Fibroblast of villous mesenchyme (primary cell): ENCODE measurements at regions not wholly inside any gene's neighbourhood (a gene's known extent, or its start where the extent isn't known, plus 50 kb on each side); places are given as distances from the start of the nearest gene placed in this dataset.

Source experiments
- DNase-seq: peaks from one replicate; pipeline ENCODE4 v3.0.0-alpha.2; 2010; ENCODE audit warnings: low read depth
- H3K4me3 ChIP-seq: 2 replicates; pipeline ENCODE4 v1.5.1; 2011; ENCODE audit warnings: low read depth, mild to moderate bottlenecking, low read length
- CTCF ChIP-seq: IDR thresholded peaks from 2 replicates; pipeline ENCODE4 v1.5.1; 2012; ENCODE audit warnings: low read depth, mild to moderate bottlenecking, low read length; ENCODE audit not compliant: insufficient read depth

DNA sequence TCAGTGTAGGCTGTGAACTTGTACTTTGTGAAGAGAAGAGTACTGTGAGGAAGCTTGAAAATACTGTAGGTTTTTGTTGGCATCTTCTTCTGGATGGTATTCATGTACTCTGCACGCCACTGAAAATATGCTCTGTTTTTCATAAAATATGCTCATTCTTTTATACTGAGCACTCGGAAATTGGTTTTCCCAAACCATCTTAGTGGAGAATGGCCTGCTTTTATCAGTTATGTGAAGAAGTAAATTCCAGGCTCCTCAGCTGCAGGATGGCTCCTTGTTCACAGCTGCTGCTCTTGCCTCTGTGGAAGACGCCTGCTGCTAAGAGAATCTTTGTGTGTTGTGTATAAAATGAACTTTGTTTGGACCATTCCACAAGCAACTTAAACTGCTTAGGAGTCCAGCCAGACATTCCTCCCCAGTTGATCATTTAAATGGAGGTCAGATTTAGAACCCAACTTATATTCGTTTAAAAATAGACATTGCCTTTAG is 443.5 kb upstream of the RGS6 start:
- H3K4me3 ChIP-seq = no peak overlapping the region
- DNase-seq = peak; percentile 48

GRCh38 chr14:71489742-71490141 is 442.5 kb upstream of the RGS6 start:
- no peak for TF ChIP-seq CTCF
- no peak for DNase-seq
- no peak overlapping the region for H3K4me3 ChIP-seq

More for the DNA sequence above, 443.5 kb upstream of the RGS6 start:
- TF ChIP-seq CTCF = no peak

- peak; percentile 18 for DNase-seq
- H3K4me3 ChIP-seq = no peak overlapping the region
- TF ChIP-seq CTCF = no peak
Observed at GRCh38 chr14:71491931-71492330, 440.3 kb upstream of the RGS6 start.

- H3K4me3 ChIP-seq = no peak overlapping the region
- TF ChIP-seq CTCF = no peak
- peak; percentile 64 for DNase-seq
Observed at GRCh38 chr14:71492346-71492745, 439.9 kb upstream of the RGS6 start.

GRCh38 chr14:71497645-71498086 is 434.6 kb upstream of the RGS6 start:
- no peak for TF ChIP-seq CTCF
- DNase-seq = peak; percentile 47
- H3K4me3 ChIP-seq = no peak overlapping the region

DNA sequence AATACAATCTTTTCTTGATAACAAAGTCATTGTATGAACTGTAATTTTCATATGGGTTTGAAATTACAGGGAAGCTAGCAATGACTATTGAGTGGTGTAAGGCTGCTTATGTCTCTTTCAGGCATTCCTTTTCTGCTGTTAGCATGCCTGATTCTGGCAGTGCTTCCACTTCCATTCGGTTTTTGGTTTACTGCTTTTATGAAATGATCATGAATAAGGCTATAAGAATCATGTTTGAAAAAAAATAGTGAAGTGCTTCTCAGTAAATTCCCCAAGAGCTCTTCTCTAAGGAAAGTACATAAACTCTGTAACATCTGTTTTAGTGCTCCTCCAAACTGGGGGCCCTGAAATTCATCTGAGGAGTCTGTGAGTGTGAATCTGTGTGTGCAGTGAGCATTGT is 434.0 kb upstream of the RGS6 start:
- peak; percentile 16 for DNase-seq
- no peak for TF ChIP-seq CTCF
- H3K4me3 ChIP-seq = no peak overlapping the region

- TF ChIP-seq CTCF = no peak
- DNase-seq = no peak
- no peak overlapping the region for H3K4me3 ChIP-seq
Observed at GRCh38 chr14:71499018-71499417, 433.2 kb upstream of the RGS6 start.
